HG03159 (cell line): ENCODE measurements at regions not wholly inside any gene's neighbourhood (a gene's known extent, or its start where the extent isn't known, plus 50 kb on each side); places are given as distances from the start of the nearest gene placed in this dataset.

Source experiments
- ATAC-seq: cut with Tn5 transposase; IDR thresholded peaks from one replicate; pipeline ENCODE4 v1.9.1; 2021; ENCODE audit warnings: mild to moderate bottlenecking, moderate library complexity; ENCODE audit not compliant: unreplicated experiment

DNA sequence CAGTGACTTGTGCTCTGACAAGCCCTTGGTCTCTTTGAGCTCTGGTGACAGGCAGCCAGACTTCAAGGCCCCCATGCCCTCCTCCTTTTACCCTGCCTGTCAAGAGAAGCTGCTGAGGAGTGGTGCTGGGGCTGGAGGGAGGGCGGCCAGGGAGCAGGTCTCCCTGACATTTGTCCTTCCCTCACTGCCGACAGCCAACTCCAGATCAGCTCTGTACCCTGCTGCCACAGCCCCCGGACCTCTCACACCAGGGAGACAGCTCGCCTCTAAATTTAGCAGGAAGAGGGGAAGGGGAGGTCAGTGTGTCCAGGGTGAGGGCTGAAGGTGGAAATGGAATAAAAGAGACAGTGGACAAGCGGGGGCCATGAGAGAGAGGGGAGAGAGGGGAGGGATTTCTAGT lies 155.8 kb downstream of the TDRD15 start:
- ATAC-seq, result no peak

DNA sequence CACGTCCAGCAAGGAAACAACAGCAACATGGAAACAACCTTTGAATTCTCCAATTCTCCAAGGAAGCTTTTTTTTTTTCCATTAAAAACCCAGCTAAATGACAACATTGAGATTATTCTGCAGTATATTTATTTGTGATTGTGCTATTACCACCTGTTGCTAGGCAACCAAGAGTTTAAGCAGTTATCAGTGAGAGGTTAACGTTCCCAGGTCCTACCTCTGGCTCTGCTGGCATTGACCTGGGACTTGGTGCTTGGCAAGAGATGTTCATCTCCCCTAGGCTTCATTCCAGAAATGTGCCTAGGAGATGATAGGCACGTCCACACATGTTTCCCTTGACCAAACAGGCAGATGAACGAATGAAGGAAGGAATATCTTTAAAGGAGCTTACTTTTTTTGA lies 157.0 kb downstream of the TDRD15 start:
- ATAC-seq, result no peak

DNA sequence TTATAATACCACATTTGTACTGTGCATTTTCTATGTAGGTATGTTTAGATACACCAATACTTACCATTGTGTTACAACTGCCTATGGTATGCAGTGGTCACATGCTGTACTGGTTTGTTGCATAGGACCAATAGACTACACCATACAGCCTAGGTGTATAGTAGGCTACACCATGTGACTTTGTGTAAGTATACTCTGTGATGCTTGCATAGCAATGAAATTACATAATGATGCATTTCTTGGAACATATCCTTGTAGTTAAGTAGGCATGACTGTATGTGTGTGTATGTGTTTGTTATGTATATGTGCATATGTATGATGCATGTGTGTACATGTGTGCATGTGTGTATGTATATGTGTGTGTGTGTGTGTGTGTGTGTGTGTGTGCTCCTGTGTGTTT lies 157.6 kb downstream of the TDRD15 start:
- no peak for ATAC-seq

DNA sequence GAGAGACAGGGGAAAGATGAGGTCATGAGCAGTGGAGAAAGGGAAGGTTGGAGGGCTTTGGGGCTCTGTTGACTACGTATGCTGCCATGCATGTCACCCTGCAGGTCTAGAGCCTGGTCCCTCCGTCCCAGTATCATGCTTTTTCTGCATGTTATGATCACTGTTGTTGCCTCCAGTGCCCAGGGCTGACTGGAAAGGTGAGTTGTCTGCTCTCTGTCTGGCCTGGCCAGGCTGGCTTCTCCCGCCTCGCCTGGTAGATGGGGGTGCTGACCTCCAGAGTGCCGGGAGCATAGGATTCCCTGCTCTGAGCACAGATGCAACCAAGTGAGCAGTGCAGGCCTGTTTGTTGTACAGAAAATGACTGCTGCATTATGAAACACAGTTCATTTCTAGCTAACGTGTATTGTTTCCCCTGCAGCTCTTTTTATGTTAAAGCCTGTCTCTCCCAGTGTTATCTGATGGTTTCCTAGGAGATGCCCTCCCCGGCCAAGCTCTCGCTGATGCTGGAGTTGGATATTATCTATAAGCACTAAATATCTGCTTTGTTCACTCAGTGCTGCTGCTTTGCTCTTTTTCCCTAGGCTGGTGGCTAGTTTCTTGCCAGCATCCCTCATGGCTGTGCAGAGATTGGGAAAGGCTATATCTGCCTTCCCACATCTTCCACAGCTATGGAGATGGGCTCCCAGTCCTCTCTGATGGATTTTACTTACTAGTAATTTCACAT lies 158.2 kb downstream of the TDRD15 start:
- ATAC-seq, result no peak

DNA sequence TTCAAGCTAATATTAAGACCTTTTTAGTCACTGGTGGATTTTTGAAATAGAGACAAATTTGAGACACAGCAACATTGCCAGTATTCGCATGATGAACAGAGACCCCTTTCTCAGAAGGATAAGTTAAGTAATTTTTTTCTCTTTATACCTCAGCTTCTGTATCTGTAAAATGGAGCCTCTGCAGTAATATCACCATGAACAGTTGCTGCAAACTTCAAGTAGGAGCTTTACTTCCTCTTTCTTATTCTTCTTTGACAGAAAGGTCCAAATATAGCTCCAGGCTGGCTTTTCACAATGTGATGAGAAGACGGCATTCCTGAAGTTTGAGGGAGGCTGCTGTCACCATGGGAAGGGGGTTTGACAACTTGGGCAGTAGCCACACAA lies 158.7 kb downstream of the TDRD15 start:
- ATAC-seq, result no peak

DNA sequence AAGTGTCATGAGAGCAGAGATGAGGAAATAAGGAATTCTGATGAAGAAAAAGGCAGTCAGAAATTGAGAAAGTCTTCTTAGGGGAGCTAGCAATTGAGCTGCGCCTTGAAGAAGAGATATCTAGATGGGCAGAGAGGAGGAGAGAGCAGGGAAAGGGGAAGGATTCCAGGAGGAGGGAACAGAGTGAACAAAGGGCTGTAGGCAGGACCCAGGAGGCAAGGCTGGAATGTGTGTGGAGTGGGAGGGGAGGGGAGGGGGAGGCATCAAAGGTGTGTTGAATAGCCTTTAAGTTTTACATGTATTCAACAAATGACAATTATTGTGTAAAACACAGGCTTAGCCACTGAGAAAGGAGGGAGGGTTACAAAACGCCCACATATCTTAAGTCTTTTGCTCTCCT lies 164.5 kb downstream of the TDRD15 start:
- no peak for ATAC-seq

DNA sequence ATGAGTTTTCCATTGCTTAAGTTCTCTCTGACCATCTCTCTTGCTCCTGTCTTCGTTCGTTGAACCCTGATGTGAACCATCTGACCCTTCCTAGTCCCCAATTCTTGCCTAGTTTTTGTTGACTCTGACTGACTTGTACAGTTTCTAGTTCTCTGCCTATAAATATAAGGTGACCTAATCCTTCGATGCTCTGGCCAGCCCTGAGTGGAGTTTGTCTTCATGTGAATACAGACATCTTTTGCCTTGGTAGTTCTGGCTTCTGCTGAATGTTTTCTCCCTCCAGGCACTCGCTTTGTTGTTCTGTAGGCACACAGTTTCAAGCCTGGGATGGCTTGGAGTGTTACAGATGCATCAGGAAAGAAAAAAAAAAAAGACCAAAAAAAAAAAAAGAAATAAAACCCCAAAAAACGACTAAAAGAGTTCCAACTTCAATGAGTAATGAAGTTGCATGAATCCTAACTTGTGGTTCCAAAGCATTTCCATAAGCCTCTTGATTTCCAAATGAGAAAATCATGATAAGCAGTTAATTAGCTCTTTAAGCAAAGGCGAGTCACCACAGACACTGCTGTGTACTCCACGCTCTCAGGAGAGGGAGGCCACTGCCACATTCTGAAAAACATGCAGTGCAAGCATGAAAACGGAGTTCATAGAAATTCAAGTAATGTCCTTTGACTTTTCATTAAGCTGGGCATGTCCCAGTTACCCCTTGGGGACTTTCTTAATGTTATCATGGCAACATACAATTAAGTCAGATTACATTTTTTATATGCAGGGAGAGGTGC lies 165.2 kb downstream of the TDRD15 start:
- no peak for ATAC-seq

DNA sequence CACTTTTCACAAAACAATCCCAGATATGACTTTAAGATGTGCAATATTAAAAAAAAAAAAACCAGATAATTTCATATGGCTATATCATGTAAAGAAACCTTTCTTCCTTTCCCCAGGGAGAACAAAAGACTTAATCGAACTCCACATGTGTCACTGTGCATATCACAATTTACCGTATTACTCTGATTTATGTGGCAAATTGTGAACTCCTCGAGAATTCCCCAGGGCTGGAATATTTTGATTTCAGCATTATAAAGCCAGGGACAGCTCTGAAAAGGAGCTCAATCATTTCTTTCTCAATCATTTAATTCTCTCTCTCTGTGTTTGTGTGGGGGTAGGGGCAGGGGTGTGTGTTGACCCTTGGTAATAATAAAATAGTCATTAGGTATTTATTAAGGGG lies 165.8 kb downstream of the TDRD15 start:
- ATAC-seq, result no peak

DNA sequence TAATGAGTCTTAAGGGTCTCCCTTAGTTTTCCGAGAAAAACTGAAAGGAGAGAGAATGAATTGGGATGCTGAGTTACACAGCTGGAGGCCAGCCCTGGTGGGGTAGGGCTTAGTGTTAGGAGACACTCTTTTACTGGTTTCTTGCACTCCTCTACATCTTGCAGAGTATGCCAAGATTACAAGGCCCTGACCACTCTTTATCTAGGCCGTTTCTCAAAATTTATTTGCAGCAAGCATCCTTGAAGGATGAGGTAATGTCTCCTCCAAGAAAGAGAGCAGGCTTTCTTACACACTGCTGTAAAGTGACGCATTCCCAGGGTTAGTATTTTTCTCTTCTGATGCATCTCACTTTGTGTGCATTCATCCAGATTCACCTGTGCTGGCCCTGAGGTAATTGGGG lies 166.2 kb downstream of the TDRD15 start:
- ATAC-seq, result no peak

DNA sequence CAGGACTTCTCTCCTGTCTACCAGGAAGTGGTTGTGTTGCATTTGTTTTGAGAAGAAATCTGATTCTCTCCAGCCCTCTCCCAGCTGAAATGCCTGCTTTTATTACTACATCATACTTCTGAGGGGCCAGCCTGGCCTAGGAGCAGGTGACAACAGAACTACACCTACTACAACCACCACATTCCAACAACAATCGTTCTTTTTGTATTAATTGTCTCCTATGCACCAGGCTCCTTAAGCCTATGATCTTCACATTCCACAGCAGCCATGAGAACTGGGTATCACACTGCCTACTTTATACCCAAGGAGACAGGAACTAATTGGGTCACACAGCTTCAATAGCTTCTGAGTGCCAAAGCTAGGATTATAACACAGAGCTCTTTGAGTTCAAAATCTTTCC lies 167.7 kb downstream of the TDRD15 start:
- no peak for ATAC-seq

DNA sequence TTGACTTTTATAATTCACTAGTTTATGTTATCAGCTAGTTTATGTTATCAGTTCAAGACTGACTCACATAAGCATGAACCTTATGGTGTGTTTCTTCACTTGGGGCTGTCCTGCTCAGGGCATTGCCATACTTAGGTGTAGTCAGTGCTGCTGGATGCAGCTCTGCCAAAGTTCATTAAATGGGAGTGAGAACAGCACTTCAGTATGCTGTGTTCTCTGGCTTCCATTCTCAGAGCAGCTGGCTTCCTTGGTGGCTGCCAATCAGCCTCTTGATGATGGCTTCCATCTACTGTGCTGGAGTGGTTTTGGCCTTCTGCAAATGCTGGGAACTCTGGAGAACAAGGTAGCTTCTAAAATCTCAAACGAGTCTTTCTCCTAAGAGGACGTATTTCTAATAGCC lies 170.7 kb downstream of the TDRD15 start:
- no peak for ATAC-seq

DNA sequence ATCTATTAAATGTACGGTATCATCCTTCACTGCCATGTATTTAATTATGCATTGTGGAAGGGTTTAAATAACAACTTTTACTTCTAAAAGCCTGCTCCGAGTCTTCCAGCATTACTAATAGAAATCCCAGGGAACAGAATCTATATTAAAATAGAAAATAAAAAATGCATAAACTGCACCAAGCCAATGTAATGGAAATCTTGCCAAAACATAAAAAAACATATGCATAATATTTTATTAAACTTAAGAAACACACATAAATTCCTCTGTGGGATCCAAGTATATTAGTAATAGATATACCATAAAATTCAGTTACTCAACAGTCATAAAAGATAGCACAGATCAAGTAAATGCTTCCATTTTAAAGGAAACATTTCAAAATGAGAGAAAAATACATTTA lies 175.6 kb downstream of the TDRD15 start:
- ATAC-seq, result no peak

DNA sequence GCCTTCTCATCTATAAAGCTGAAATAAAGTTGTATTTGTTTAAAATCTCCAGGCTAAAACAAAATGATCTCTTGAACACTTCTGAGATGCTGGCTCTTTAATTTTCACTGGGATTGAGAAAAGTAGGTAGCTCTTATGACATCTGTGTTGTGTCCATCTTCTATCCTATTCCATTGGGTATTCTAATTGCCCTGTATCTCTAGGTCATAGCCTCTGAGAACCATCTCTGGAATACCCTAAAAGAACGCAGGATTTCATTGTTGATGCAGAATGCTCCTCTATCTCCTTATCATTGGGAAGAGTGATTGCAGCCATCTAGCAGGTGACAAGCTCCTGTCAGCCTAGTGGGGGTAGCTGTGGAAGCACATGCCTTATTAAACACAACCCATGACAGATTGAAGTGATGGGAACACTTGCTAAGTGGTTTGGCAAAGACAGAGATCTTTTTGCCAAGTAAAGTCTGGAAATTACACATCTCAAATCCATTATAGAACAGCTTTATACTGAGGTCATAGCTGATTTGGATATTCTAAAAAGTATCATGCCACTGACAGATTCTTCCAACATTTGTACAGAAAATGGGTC lies 178.2 kb downstream of the TDRD15 start:
- no peak for ATAC-seq

DNA sequence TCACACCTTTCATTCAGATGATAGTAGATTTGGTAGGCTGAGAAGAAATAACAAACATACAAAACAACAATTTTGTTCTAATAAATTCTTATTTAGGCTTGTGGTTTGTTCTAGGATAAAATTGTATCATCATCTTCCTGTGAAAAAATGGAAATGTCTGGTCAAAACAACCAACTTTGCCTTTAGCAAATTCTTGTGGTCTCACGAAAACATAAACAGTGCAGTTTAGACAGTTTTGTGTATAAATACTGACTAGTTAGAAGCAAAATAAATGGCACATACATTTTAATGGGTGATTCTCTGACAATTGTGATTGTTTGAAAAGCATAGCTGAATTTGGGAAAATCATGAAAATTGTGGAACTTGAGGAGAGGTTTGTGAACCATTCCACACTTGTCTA lies 180.1 kb downstream of the TDRD15 start:
- no peak for ATAC-seq

DNA sequence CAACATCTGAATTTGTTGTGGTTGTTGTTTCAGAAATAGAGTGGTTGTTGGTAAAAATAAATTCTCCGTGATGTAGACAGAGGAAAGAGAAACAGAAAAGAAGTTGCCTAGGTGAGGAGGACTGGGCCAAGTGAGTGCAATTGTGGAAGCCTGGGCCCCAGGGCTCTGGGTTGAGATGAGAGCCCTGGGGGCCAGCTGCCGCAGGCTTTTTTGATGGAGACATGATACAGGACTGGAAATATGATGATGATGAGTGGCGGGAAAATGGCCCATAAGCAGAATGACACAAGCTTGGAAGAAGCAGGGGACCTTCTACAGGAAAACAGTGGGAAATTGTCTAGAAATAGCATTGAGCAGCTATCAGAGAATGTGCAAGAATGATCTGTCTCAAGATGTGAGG lies 181.8 kb downstream of the TDRD15 start:
- ATAC-seq, result no peak

DNA sequence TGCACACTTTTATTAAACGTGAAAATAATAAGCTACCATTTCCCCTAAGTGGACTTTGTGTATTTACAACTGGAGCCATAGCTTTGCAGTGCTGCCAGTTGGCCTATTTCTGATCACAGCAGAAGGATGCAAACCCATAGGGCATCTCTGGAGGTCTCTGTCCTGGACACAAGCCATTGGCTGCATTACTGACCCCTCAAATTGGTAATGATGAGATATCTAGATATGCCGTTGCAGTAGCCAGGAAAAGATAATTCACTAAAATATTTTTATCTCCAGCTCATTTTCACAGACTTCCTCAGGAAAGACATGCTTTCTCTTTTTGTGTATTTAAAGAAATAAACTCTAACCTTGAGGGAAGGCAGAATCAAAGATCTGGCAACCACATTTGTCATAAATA lies 182.5 kb downstream of the TDRD15 start:
- ATAC-seq, result no peak

DNA sequence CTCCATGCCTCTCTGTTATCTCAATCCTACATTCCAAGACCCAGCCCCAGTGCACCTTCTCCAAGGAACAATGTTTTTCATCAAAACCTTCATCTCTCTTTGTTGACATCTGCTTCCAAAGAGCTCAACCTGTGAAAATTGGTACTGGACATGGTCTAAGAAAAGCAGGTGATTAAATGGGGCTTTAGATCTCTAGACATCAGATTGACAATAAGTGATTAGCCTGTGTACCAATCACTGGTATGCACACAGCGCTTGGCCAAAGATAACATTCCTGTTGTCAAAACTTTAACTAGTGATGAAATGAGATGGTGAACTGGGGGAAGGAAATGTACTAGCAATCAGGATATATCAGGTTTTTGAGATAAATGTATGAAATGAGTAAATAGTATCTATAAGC lies 183.3 kb downstream of the TDRD15 start:
- no peak for ATAC-seq

DNA sequence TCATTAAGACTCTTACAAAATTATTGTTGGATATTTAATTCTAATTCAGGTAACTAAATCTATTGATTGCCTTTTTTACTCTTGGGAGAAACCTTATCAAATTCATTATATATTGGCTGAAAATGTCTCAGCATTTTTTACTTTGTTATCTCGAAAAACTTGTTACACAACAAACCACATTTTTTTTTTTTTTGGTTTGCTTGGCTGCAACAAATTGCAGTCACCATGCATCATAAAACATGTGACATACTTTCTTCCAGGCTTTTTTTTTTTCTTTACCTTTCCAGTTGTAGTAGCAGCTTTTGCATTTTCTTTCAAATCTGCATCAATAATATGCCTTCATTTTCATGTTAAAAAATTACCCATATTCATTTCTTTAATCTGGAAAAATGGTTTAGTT lies 186.7 kb downstream of the TDRD15 start:
- ATAC-seq, result no peak

DNA sequence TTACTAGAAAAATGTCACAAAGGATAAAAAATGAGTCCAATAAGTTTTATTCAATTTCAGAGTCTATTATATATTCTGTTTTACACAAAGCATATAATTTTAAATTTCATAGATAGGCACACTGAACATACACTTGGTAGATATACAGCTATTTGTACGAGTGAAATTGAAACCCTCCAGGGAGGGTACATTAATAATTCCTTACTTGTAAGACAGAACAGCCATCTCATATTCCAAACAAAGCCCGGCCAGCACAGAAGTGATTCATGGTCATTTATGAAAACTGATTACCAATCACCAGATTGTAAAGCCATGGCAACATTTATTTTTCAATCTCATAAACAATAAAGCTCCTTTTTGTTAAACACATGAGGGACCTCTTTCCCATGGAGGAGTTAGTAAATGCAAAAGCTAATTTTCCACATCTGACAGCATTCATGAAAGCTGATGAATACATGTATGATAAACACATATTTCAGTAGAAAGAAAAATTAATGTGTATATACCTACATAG lies 190.6 kb downstream of the TDRD15 start:
- ATAC-seq, result no peak

DNA sequence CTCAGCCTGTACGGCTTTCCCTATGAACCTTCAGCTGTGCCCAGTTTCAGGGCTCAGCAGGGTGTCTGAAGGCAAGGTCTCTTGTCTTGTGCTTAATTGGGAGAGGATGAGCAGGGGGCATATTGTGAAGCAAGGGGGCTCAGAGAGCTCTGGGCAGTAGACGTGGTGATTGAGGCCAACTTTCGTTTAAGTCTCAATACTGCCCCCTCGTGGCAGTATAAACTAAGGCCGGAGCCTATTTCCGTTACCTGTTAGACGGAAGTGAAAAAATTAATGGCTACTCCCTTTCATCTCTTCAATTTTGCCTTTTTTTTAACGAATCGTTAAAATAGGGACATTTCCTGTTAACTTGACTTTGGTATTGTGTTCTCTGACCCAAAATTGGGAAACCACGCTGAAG lies 193.4 kb downstream of the TDRD15 start:
- peak; percentile 81 for ATAC-seq

DNA sequence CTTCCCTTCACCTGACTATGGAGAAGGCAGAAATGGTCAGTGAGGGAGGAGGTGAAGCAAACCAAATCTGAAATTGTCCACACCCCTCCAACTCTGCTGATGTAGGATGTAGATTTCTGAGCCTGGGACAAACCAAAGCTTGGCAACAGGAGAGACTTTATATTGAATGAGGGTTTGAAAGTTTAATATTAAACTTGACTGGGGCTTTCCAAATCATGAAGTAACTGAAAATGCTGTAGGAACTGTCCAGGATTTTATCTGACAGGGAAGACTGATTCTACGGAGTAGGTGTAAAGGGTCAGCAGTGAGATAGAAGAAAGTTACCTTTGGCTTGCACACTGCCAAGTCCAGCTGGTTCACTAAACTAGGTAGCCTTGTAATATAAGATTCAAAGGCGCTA lies 194.5 kb downstream of the TDRD15 start:
- no peak for ATAC-seq

DNA sequence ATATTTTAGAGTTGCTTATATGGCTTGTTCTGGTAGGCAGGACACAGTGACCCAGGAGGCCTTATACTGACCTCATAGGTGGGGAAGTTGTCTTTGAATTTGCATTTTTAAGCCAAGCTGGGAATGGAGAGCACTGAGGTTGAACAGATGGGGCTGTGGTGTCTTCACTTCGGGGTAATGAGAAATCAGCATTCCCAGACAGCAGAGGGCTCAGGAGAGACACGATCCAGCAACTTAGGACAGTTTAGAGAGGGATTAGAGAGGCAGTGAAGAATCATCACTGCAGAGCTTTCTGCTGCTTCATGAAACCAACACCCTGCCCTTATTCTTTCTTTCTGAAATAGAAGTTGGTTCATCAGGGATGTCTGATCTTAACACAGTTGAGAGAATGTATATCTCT lies 202.4 kb downstream of the TDRD15 start:
- ATAC-seq, result no peak
